Right ventricle myocardium superior (tissue), 1 donor: ENCODE measurements at regions not wholly inside any gene's neighbourhood (a gene's known extent, or its start where the extent isn't known, plus 50 kb on each side); places are given as distances from the start of the nearest gene placed in this dataset.
"Not testable (repeated sequence)": the region's sequence is repeated elsewhere in the genome, so short reads cannot be mapped to it uniquely, and the experiment has no call there.

Source experiments
- ATAC-seq: fragments of 200-7000 bp; cut with Tn5 transposase; one replicate; pipeline ENCODE4 v1.9.1; 2020; ENCODE audit warnings: mild to moderate bottlenecking; ENCODE audit not compliant: poor library complexity
- DNase-seq: peaks from one replicate; pipeline ENCODE4 v3.0.0-alpha.2; 2020
- intact Hi-C: fragments of 100-400 bp; cut with DNase I; formaldehyde crosslinking; loops from one replicate; pipeline ENCODE4 v1.11.2; 2022
- donor health status: DM: no; HTN: yes; CAD: no; lungs with severe emphysema.

- ATAC-seq (no peak), DNase-seq (no peak)
- intact Hi-C loops: no loop called here
Measured at GRCh38 chr16:35585411-35585810, 2126.0 kb downstream of the TP53TG3F start.

DNA sequence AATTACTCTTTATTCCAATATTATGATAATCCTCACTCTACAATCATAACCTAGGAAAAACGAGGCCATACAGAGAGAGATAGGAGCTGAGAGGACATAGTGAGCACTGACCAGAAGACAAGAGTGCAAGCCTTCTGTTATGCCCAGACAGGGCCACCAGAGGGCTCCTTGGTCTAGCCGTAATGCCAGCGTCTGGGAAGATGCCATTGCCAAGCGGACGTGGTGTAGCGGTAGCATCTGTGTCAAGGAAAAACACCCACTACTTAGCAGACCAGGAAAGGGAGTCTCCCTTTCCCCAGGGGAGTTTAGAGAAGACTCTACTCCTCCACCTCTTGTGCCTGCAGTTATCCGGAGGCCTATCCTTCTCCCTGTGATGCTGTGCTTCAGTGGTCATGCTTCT lies 2131.5 kb downstream of the TP53TG3F start:
- ATAC-seq, DNase-seq, intact Hi-C loops: not testable (repeated sequence)

GRCh38 chr16:35596467-35596866 lies 2137.1 kb downstream of the TP53TG3F start:
- DNase-seq (no peak), ATAC-seq (no peak)
- intact Hi-C loops: no loop called here

DNA sequence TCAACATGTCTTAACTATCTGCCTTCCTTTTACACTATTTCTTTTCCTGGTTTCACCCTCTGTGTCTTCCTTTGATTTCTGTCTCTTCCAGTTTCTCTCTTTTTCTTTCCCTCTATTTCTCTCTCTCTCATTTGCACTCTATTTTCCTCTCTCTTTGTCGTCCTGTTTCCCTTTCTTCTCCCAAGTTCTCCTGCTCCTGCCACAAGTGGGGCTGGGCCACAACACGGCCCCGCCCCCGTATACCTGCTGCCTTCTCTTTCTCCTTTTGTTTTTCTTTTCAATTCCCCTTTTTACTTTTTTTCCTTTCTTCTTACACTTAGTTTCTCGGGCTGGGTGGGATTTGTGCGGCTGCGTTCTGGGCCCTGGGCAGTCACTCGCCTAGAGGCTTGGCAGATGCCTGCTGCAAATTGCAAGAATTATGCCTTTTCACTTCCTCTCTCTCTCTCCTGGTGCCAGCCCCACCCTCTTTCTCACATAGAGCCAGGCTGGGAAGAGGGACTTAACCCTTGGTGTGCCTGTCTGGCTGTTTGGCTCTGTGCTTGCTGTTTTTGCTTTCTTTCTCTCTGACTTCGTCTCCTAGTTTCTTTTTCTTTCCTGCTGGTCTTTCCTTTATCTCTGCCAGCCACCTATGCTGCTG lies 2139.4 kb downstream of the TP53TG3F start:
- DNase-seq: no peak
- no peak for ATAC-seq
- intact Hi-C loops: no loop called here

DNA sequence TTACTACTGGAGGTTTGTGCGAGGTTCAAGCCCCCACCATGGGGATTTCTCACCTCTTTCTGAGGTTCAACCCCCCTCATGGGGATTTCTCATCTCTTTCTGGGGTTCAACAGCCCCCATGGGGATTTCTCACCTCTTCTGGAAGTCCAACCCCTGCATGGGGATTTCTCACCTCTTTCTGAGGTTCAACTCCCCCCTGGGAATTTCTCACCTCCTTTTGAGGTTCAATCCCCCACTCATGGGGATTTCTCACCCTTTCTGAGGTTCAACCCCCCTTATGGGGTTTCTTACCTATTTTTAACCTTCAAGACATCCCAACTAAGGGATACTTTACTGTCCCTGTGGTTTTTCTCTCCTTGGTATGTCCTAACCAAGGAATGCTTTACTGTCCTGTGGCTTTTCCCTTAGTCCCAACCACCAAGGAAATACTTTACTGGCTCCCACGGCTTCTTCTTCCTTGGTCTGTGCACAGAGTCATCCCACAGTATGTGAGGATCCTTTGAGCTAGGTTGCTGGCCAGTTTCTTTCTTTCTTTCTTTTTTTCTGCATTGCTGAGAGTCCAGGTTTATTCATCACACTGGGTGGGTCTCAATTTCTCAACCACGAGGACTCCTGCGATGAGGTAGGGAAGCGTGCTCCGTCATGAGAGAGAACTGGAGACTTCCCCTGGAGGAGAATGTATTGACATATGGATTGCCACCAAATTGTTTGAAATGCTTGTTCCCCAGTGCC lies 2140.2 kb downstream of the TP53TG3F start:
- no peak for ATAC-seq
- no peak for DNase-seq
- intact Hi-C loops: no loop called here

GRCh38 chr16:35600161-35600555 lies 2140.7 kb downstream of the TP53TG3F start:
- ATAC-seq, intact Hi-C loops, DNase-seq: not testable (repeated sequence)

- DNase-seq: no peak
- intact Hi-C loops: no loop called here
- ATAC-seq: no peak
Measured at GRCh38 chr16:35602116-35602515, 2142.7 kb downstream of the TP53TG3F start.

GRCh38 chr16:35603371-35603770 lies 2144.0 kb downstream of the TP53TG3F start:
- ATAC-seq, intact Hi-C loops: not testable (repeated sequence)

DNA sequence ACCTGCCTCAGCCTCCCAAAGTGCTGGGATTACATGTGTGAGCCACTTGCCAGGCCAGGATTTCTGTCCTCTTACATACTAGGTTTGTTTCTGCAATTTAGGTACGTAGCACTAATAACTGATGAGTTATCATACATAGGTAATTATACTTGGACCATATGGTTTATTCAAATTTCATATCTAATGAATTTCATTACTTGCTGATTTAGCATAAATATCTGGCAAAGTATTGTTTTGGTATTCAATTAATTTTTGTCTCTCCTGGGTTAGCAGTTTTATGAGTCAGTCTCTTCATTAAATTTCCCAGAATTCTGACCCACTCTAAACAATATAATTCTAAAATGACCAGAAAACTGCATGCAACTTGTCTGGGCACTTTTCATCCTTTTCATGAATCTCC lies 2146.5 kb downstream of the TP53TG3F start:
- ATAC-seq (no peak), DNase-seq (no peak)
- intact Hi-C loops: no loop called here

More at GRCh38 chr16:35603371-35603770, 2144.0 kb downstream of the TP53TG3F start:
- not testable (repeated sequence) for DNase-seq

GRCh38 chr16:35614883-35615282 lies 2155.5 kb downstream of the TP53TG3F start:
- DNase-seq, intact Hi-C loops, ATAC-seq: not testable (repeated sequence)

DNA sequence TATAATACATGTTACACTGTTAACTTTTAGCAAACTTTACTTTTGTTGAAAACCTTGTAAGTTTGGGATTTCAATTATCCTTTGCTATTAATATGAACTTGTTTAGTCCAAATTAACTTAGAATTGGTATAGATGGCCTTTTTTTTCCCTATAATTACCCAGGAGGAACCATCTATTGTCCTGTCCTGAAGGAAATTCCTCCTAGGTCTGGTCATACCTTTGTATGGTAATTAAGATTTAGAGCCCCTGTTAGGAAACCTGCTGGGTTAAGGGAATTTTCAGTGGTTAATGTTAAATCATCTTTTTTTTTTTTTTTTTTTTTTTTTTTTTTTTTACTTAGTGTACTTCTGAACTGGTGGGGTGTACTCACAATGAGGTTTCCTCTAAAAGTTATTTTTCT lies 2159.8 kb downstream of the TP53TG3F start:
- ATAC-seq, DNase-seq, intact Hi-C loops: not testable (repeated sequence)

- intact Hi-C loops: no loop called here
- ATAC-seq: no peak
- no peak for DNase-seq
Measured at GRCh38 chr16:35626041-35626440, 2166.6 kb downstream of the TP53TG3F start.

GRCh38 chr16:35628976-35629375 lies 2169.6 kb downstream of the TP53TG3F start:
- no peak for DNase-seq
- intact Hi-C loops: no loop called here
- no peak for ATAC-seq

GRCh38 chr16:35631261-35631945 lies 2172.0 kb downstream of the TP53TG3F start:
- ATAC-seq (no peak), DNase-seq (no peak)
- intact Hi-C loops: no loop called here

- ATAC-seq (no peak), DNase-seq (no peak)
- intact Hi-C loops: no loop called here
Measured at GRCh38 chr16:35636480-35637230, 2177.2 kb downstream of the TP53TG3F start.

GRCh38 chr16:35637683-35638082 lies 2178.3 kb downstream of the TP53TG3F start:
- intact Hi-C loops: no loop called here
- ATAC-seq (no peak), DNase-seq (no peak)

GRCh38 chr16:35639233-35640205 lies 2180.1 kb downstream of the TP53TG3F start:
- no peak for DNase-seq
- no peak for ATAC-seq
- intact Hi-C loops: no loop called here

- DNase-seq (no peak), ATAC-seq (no peak)
- intact Hi-C loops: no loop called here
Measured at GRCh38 chr16:35642322-35642835, 2183.0 kb downstream of the TP53TG3F start.
